PC-3 (cell line): ENCODE measurements at regions not wholly inside any gene's neighbourhood (a gene's known extent, or its start where the extent isn't known, plus 50 kb on each side); places are given as distances from the start of the nearest gene placed in this dataset.

Experiments used
- EZH2 ChIP-seq: fragments of 300-600 bp; sonication (generic); IDR thresholded peaks from one replicate; pipeline ENCODE4 v1.6.1; 2017; ENCODE audit warnings: antibody characterized with exemption, mild to moderate bottlenecking, low read length; ENCODE audit not compliant: unreplicated experiment
- EZH2phosphoT487 ChIP-seq: fragments of 300-600 bp; sonication (generic); IDR thresholded peaks from 2 replicates; pipeline ENCODE4 v1.6.1; 2018; ENCODE audit warnings: mild to moderate bottlenecking, antibody characterized with exemption, low read length, borderline replicate concordance
- TF ChIP-seq, protein P1 (sequence below): fragments of 300-600 bp; sonication (generic); conservative IDR thresholded peaks from 2 replicates; pipeline ENCODE4 v1.5.1; 2017; ENCODE audit warnings: antibody characterized with exemption, low read depth, mild to moderate bottlenecking, low read length

DNA sequence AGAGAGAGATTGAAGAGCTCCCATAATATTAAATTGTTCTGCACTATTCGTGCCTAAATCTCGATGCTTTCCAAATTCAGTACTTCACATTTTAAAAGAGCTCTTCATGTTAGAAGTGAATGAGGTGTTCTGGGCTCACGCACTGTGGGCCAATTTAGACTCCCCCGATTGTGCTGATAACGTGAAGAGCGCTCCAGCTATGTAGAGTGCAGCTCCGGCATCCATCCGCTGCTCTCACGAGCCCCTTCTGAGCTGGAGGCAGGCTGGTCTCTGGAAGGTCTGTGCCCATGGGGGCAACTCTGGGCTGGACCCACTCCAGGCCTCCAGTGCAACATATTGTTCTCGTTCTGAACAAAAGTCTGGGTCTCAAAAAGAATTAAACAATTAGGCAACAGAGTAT lies 692.6 kb downstream of the VRK1 start:
- TF ChIP-seq, protein P1, sequence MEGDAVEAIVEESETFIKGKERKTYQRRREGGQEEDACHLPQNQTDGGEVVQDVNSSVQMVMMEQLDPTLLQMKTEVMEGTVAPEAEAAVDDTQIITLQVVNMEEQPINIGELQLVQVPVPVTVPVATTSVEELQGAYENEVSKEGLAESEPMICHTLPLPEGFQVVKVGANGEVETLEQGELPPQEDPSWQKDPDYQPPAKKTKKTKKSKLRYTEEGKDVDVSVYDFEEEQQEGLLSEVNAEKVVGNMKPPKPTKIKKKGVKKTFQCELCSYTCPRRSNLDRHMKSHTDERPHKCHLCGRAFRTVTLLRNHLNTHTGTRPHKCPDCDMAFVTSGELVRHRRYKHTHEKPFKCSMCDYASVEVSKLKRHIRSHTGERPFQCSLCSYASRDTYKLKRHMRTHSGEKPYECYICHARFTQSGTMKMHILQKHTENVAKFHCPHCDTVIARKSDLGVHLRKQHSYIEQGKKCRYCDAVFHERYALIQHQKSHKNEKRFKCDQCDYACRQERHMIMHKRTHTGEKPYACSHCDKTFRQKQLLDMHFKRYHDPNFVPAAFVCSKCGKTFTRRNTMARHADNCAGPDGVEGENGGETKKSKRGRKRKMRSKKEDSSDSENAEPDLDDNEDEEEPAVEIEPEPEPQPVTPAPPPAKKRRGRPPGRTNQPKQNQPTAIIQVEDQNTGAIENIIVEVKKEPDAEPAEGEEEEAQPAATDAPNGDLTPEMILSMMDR = no peak
- TF ChIP-seq EZH2 (no peak), EZH2phosphoT487 (no peak)
